Epithelial cell of esophagus (primary cell): ENCODE measurements at regions not wholly inside any gene's neighbourhood (a gene's known extent, or its start where the extent isn't known, plus 50 kb on each side); places are given as distances from the start of the nearest gene placed in this dataset.

ENCODE experiments used
- DNase-seq: peaks from one replicate; pipeline ENCODE4 v3.0.0; 2010; ENCODE audit warnings: low read depth
- H3K4me3 ChIP-seq: 2 replicates; pipeline ENCODE4 v1.5.1; 2011; ENCODE audit warnings: mild to moderate bottlenecking, low read length, control low read depth
- CTCF ChIP-seq: IDR thresholded peaks from 2 replicates; pipeline ENCODE4 v1.5.1; 2011; ENCODE audit warnings: low read depth, mild to moderate bottlenecking, low read length, control low read depth, inconsistent platforms; ENCODE audit not compliant: insufficient read depth; ENCODE audit errors: missing control alignments

- no peak overlapping the region for H3K4me3 ChIP-seq
- no peak for TF ChIP-seq CTCF
Measured at GRCh38 chr5:74259572-74259971, 381.0 kb downstream of the ENC1 start.

GRCh38 chr5:74258314-74258665 lies 382.2 kb downstream of the ENC1 start:
- no peak for TF ChIP-seq CTCF
- no peak overlapping the region for H3K4me3 ChIP-seq
- DNase-seq, result no peak

More at GRCh38 chr5:74259572-74259971, 381.0 kb downstream of the ENC1 start:
- no peak for DNase-seq

- DNase-seq, result peak; percentile 41
- TF ChIP-seq CTCF, result no peak
- no peak overlapping the region for H3K4me3 ChIP-seq
Measured at GRCh38 chr5:74257645-74258313, 382.7 kb downstream of the ENC1 start.

- TF ChIP-seq CTCF, result no peak
- DNase-seq, result no peak
- no peak overlapping the region for H3K4me3 ChIP-seq
Measured at GRCh38 chr5:74257060-74257527, 383.4 kb downstream of the ENC1 start.

GRCh38 chr5:74255692-74256392 lies 384.7 kb downstream of the ENC1 start:
- DNase-seq, result no peak
- H3K4me3 ChIP-seq, result no peak overlapping the region
- TF ChIP-seq CTCF, result no peak

- TF ChIP-seq CTCF, result no peak
- no peak overlapping the region for H3K4me3 ChIP-seq
Measured at GRCh38 chr5:74254257-74254656, 386.3 kb downstream of the ENC1 start.

More at GRCh38 chr5:74254257-74254656, 386.3 kb downstream of the ENC1 start:
- DNase-seq, result no peak
